HUES6 (cell line): ENCODE measurements at regions not wholly inside any gene's neighbourhood (a gene's known extent, or its start where the extent isn't known, plus 50 kb on each side); places are given as distances from the start of the nearest gene placed in this dataset.
"Not testable (repeated sequence)": the region's sequence is repeated elsewhere in the genome, so short reads cannot be mapped to it uniquely, and the experiment has no call there.

Experiments used
- H3K27ac ChIP-seq: 2 replicates; pipeline ENCODE4 v1.7.0; 2013; ENCODE audit warnings: low read depth, mild to moderate bottlenecking, low read length, inconsistent platforms
- H3K27me3 ChIP-seq: 2 replicates; pipeline ENCODE4 v1.6.1; 2013; ENCODE audit warnings: low read length; ENCODE audit not compliant: control insufficient read depth, insufficient read depth
- H3K36me3 ChIP-seq: 2 replicates; pipeline ENCODE4 v1.6.1; 2013; ENCODE audit warnings: low read length; ENCODE audit not compliant: control insufficient read depth, insufficient read depth
- H3K4me1 ChIP-seq: 2 replicates; pipeline ENCODE4 v1.6.1; 2013; ENCODE audit warnings: low read length; ENCODE audit not compliant: control insufficient read depth, insufficient read depth
- H3K4me3 ChIP-seq: 2 replicates; pipeline ENCODE4 v1.5.1; 2013; ENCODE audit warnings: low read depth, low read length
- H3K9ac ChIP-seq: one replicate; pipeline ENCODE4 v1.6.1; 2013; ENCODE audit warnings: mild to moderate bottlenecking, low read length
- H3K9me3 ChIP-seq: 2 replicates; pipeline ENCODE4 v1.6.1; 2013; ENCODE audit warnings: low read depth, low read length; ENCODE audit not compliant: control insufficient read depth, insufficient read depth

DNA sequence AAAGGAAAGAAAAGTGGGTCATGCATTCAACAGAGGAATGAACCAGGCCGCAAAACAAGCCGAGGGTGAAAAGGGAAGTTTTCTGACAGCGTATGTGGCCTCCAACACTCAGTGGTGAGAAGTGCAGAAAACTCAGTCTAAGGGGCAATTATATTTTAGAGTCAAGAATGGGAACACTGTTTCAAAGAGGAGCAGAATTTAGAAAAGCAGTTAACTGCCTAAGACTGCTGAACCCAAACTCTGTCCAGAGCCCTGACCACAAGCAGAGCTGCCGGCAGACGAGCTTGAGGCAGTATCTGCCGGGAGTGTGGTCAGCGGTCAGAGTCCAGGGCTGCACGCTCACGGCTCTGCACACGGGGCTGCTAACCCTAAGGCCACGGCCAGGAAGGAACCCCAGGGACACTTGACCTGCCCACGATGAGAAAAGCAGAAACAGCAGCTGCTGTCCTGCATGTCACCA lies 347.0 kb upstream of the ID2 start:
- peaks cover 5% of the 10 kb centered on the region; the same call in 1 of the 2 replicates for H3K9me3 ChIP-seq
- H3K27ac ChIP-seq, result no peak overlapping the region
- H3K27me3 ChIP-seq, result no peaks in the 10 kb centered on the region
- no peak overlapping the region for H3K4me3 ChIP-seq
- H3K4me1 ChIP-seq, result peaks cover 13% of the 10 kb centered on the region; the same call in 1 of the 2 replicates
- no peaks in the 10 kb centered on the region for H3K36me3 ChIP-seq
- no peak overlapping the region for H3K9ac ChIP-seq

DNA sequence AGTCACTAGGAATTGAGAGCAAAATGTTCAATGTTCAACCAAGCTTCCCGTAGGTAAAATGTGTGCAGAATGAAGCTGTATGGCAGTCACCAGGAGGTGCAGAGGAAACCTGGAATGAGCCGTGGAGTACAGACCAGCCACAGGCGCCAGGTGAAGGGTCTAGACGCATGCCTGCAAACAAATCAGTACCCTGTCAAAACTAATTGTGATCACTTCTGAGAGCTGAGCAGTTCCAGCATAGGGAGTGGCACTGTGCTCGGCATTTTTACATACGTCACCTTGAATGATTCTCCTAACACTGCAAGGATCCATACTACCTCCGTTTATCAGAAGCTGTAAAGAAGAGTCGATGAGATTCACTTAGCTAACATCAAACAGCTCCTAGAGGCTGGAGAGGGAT lies 346.1 kb upstream of the ID2 start:
- peaks cover 8% of the 10 kb centered on the region; the same call in 1 of the 2 replicates for H3K9me3 ChIP-seq
- H3K27ac ChIP-seq, result no peak overlapping the region
- no peak overlapping the region for H3K9ac ChIP-seq
- peaks cover 5% of the 10 kb centered on the region; the same call in 1 of the 2 replicates for H3K4me1 ChIP-seq
- no peak overlapping the region for H3K4me3 ChIP-seq
- no peaks in the 10 kb centered on the region for H3K27me3 ChIP-seq
- H3K36me3 ChIP-seq, result no peaks in the 10 kb centered on the region

DNA sequence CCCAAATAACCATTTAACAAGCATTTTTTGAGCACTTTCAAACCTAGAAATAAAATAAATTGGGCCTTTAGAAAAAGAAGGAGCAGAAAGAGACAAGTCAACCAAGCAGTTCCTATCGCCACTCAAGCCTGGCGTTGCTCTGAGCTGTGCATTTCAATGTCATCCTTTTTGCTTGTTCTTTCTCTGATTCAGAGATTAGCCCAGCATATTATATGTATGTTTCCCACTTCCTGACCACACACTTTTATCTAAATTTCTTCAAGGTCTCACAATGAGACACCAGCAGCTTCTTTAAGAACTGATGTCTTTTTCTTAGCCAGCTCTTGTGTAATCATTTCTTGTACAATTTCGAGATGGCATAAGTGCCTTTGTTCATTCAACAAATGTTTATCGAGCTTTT lies 344.5 kb upstream of the ID2 start:
- no peak overlapping the region for H3K27ac ChIP-seq
- no peaks in the 10 kb centered on the region for H3K4me1 ChIP-seq
- no peaks in the 10 kb centered on the region for H3K27me3 ChIP-seq
- no peak overlapping the region for H3K9ac ChIP-seq
- peaks cover 8% of the 10 kb centered on the region; the same call in 1 of the 2 replicates for H3K9me3 ChIP-seq
- no peaks in the 10 kb centered on the region for H3K36me3 ChIP-seq
- no peak overlapping the region for H3K4me3 ChIP-seq

DNA sequence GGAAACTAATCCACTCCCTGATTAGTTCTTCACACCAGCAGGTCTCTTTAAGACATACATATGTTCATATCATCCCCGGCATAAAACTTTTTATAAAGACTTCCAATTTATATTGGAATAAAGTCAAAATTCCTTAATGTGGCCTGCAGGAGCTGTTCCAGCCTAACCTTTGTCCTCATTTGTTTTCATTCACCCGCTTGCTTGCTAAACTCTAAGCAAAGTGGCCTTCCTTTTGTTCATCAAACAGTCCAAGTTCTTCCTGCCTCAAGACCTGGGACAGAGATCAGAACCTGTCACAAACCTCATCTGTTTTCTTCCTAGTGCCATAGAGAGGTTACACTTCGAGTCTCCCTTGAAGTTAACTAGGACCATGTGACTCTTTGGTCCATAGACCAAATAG lies 339.4 kb upstream of the ID2 start:
- Histone ChIP-seq H3K4me3 (no peak overlapping the region), H3K36me3 (no peaks in the 10 kb centered on the region), H3K27me3 (no peaks in the 10 kb centered on the region), H3K9me3 (peaks cover 3% of the 10 kb centered on the region; the same call in 1 of the 2 replicates), H3K9ac (no peak overlapping the region), H3K4me1 (no peaks in the 10 kb centered on the region), H3K27ac (no peak overlapping the region)

DNA sequence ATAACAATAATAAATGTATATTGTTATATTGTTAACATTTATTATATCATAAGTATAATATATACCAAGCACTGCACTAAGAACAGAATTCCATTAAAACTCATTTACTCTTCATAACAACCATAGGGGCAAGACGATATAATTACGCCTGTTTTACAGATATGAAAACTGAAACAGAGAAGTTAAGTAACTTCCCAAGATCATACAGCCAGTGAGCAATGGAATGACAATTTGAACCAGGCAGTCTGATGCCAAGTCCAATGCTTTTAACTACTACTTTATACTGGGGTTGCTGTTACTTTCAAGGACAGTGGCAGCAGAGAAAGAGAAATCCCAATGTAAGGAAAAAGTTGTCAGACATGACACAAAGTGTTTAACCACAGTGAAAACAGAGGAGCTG lies 338.8 kb upstream of the ID2 start:
- H3K4me1 ChIP-seq, result no peaks in the 10 kb centered on the region
- no peaks in the 10 kb centered on the region for H3K27me3 ChIP-seq

DNA sequence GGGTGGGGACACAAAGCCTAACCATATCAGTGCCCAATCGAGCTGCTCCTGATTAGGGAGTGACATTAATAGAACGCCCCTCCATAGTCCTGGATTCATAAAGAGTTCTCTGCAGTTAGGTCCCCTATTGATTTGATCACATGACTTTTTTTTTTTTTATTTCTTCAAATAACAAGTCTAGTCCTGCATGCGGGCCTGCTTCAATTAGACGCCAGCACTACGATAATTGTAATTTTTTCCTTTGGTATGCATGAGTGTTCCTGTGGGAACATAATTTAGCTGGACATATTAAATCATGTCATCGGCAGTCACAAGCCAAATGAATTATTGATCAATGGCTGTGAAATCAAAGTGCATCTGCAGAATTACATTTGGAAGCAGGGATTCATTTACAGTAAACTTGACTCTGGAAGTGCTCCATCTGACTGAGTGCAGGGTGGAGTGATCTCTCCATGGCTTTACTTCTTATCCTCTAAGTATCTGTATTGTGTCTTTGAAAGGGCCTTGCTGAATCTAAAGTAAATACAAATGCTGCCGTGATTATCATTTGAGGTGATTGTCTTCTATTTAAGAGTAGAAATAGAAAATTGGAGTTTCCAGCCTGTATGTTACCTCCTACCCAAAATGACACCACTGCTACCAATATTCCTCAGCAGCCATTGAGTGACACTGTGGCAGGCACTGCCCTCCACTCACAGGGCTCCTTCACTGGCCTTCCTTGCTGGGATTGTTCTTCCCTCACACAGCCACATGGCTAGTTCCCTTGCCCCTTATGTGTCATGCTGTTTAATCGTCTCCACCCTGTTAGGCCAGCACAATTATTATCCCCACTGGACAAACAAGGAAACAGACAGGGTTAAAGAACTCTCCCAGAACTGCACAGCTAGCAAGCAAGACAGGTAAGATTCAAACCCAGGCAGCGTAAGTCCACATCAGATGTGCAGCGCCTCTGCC lies 337.4 kb upstream of the ID2 start:
- Histone ChIP-seq H3K36me3 (no peaks in the 10 kb centered on the region), H3K9me3 (peaks cover 3% of the 10 kb centered on the region; the same call in 1 of the 2 replicates), H3K27ac (no peak overlapping the region), H3K4me1 (no peaks in the 10 kb centered on the region), H3K27me3 (no peaks in the 10 kb centered on the region), H3K4me3 (no peak overlapping the region), H3K9ac (no peak overlapping the region)

More for the DNA sequence above, 338.8 kb upstream of the ID2 start:
- Histone ChIP-seq H3K4me3 (no peak overlapping the region), H3K9ac (no peak overlapping the region), H3K36me3 (no peaks in the 10 kb centered on the region), H3K27ac (no peak overlapping the region), H3K9me3 (peaks cover 3% of the 10 kb centered on the region; the same call in 1 of the 2 replicates)

DNA sequence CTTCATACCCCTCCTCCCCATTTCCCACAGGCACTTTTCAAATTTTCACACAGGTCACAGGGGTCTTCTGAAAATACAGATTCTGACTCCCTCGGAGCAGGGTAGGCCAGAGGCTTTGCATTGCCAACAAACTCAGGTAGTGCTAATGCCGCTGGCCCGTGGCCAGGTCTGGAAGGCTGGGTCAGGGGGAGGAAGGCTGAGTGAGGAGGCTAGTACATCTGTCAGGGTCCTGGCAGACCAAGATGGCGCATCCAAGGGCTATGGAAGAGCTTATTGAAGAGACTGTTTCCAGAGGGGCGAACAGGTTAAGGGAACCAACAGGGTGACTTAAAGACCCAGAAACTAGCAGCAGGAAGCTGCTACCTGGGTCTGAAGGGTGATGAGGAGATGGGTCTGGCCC lies 336.7 kb upstream of the ID2 start:
- H3K27ac ChIP-seq, result no peak overlapping the region

DNA sequence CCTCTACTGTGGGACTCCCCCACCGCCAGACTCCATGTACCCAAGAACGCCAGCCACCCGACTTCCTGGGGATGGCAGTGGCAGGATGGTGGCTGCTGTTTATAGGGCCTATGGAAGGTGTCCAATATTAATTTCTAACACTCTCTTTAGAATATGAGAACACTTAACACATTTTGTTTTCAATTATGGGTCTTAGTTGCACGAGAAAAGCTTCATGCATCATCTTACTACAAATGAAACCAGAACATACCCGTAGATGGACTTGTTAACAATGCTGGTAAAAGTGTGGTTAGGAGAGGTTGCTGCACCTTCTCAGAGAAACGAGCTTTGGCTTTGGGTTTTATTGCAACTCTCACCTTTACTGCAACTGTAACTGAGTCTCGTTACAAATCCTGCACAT lies 335.6 kb upstream of the ID2 start:
- no peak overlapping the region for H3K4me3 ChIP-seq
- H3K27ac ChIP-seq, result no peak overlapping the region
- no peaks in the 10 kb centered on the region; the same call in 1 of the 2 replicates for H3K9me3 ChIP-seq
- H3K4me1 ChIP-seq, result no peaks in the 10 kb centered on the region
- no peaks in the 10 kb centered on the region for H3K27me3 ChIP-seq
- H3K9ac ChIP-seq, result no peak overlapping the region
- no peaks in the 10 kb centered on the region for H3K36me3 ChIP-seq

More for the DNA sequence above, 336.7 kb upstream of the ID2 start:
- no peaks in the 10 kb centered on the region for H3K27me3 ChIP-seq
- no peaks in the 10 kb centered on the region for H3K4me1 ChIP-seq
- no peaks in the 10 kb centered on the region for H3K36me3 ChIP-seq
- no peak overlapping the region for H3K9ac ChIP-seq
- no peak overlapping the region for H3K4me3 ChIP-seq
- H3K9me3 ChIP-seq, result peaks cover 3% of the 10 kb centered on the region; the same call in 1 of the 2 replicates

DNA sequence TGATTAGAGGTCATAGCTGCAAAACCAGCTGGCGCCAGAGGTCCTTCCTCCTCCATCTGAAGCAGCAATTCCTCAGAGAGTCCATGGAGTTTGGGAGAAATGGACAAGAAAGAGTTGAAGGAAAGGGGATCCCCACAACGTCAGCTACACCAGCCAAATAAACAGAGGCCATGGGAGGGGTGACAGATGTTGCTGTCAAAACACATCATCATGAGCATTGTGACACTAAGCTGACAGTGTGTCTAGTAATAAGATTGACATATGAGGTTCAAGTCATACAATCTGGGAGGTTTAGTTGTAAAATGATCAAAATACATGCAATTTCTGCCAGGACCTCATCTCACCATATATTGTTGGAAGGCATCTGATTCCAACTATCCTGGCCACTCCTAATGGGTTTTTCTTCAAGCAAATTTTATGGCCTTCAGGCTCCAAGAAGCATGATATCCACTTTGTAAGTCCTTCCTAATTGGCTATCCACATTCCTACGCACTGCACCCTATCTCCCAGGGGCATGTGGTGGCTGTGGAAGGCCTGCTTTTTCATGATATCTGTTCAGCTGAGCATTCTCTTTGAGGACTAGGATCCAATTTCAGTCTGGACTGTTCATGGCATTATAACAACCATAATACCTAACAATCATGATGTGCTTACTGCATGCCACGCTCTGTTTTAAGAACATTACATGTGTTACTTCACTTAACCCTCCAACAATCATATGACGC lies 335.0 kb upstream of the ID2 start:
- Histone ChIP-seq H3K27me3 (no peaks in the 10 kb centered on the region), H3K9me3 (no peaks in the 10 kb centered on the region; the same call in 1 of the 2 replicates), H3K27ac (no peak overlapping the region), H3K4me3 (no peak overlapping the region), H3K4me1 (no peaks in the 10 kb centered on the region), H3K36me3 (no peaks in the 10 kb centered on the region), H3K9ac (no peak overlapping the region)

DNA sequence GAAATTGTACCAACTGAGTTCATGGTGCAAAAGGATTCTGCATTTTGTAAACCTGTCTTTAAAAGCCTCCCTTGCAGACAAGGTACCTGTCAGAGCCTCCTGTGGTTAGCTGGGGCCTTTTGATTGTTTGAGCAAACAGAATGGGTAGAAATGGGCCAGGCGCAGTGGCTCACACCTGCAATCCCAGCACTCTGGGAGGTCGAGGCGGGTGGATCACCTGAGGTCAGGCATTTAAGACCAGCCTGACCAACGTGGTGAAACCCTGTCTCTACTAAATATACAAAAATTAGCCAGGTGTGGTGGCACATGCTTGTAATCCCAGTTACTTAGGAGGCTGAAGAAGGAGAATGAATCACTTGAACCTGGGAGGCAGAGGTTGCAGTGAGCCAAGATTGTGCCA lies 332.9 kb upstream of the ID2 start:
- H3K9ac ChIP-seq, H3K27me3 ChIP-seq, H3K9me3 ChIP-seq, H3K36me3 ChIP-seq, H3K4me1 ChIP-seq, H3K4me3 ChIP-seq, H3K27ac ChIP-seq: not testable (repeated sequence)

DNA sequence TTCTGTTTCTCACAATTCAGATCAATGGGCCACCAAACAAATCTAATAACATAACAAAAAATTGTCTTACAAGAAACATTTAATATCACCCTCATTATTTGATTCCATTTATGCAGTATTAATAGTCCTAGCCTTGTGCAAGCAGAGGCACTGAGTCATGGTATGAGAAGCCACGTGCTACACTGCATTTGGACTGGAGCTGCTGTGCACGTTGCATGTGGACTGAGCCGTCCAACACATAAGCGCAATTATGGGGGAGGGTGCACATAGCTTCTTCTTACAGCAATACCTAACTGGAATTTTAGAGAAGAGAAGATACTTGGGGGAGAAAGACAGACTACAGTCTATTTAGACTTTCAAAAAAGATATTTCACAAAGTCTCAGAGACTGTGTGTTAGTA lies 329.6 kb upstream of the ID2 start:
- Histone ChIP-seq H3K9me3 (peaks cover 9% of the 10 kb centered on the region), H3K4me3 (no peak overlapping the region), H3K27me3 (no peaks in the 10 kb centered on the region), H3K36me3 (no peaks in the 10 kb centered on the region), H3K9ac (no peak overlapping the region), H3K4me1 (no peaks in the 10 kb centered on the region), H3K27ac (no peak overlapping the region)
